ENCODE measurements at regions not wholly inside any gene's neighbourhood (a gene's known extent, or its start where the extent isn't known, plus 50 kb on each side); places are given as distances from the start of the nearest gene placed in this dataset.

GRCh38 chr18:10321576-10321975 lies 132.9 kb upstream of the APCDD1 start:
- TF ChIP-seq CTCF (IDR thresholded peaks at IDR 0.05; ENCODE audit: insufficient read depth, low read length): no peak
- no peak for TF ChIP-seq REST (IDR thresholded peaks at IDR 0.05; ENCODE audit: insufficient replicate concordance, low read depth)
- TF ChIP-seq POLR2AphosphoS5 (IDR thresholded peaks at IDR 0.05; ENCODE audit: low read depth): no peak

Measured in HL-60 (cell line).